GM19468 (cell line): ENCODE measurements at regions not wholly inside any gene's neighbourhood (a gene's known extent, or its start where the extent isn't known, plus 50 kb on each side); places are given as distances from the start of the nearest gene placed in this dataset.

Experiments used
- ATAC-seq: cut with Tn5 transposase; IDR thresholded peaks from one replicate; pipeline ENCODE4 v1.9.1; 2021; ENCODE audit warnings: mild to moderate bottlenecking, moderate library complexity, moderate number of reproducible peaks; ENCODE audit not compliant: unreplicated experiment; ENCODE audit errors: extremely low read depth

- ATAC-seq, result no peak
These were observed 330.7 kb upstream of the NCAM1 start for GRCh38 chr11:112630496-112630895.

GRCh38 chr11:112631333-112631732, 329.9 kb upstream of the NCAM1 start:
- no peak for ATAC-seq

- no peak for ATAC-seq
These were observed 328.2 kb upstream of the NCAM1 start for GRCh38 chr11:112632866-112633505.

- ATAC-seq, result no peak
These were observed 326.7 kb upstream of the NCAM1 start for GRCh38 chr11:112634551-112634950.

GRCh38 chr11:112634995-112635737, 326.1 kb upstream of the NCAM1 start:
- no peak for ATAC-seq

GRCh38 chr11:112637076-112637475, 324.1 kb upstream of the NCAM1 start:
- ATAC-seq, result no peak

- no peak for ATAC-seq
These were observed 323.3 kb upstream of the NCAM1 start for GRCh38 chr11:112637876-112638275.

- ATAC-seq, result no peak
These were observed 321.8 kb upstream of the NCAM1 start for GRCh38 chr11:112639469-112639868.

GRCh38 chr11:112643416-112643815, 317.8 kb upstream of the NCAM1 start:
- no peak for ATAC-seq

GRCh38 chr11:112644410-112645131, 316.6 kb upstream of the NCAM1 start:
- peak; percentile 50 for ATAC-seq

- ATAC-seq, result no peak
These were observed 311.4 kb upstream of the NCAM1 start for GRCh38 chr11:112649856-112650255.

GRCh38 chr11:112650527-112650926, 310.7 kb upstream of the NCAM1 start:
- ATAC-seq, result no peak

GRCh38 chr11:112651386-112651785, 309.8 kb upstream of the NCAM1 start:
- no peak for ATAC-seq

GRCh38 chr11:112652786-112653390, 308.3 kb upstream of the NCAM1 start:
- ATAC-seq, result no peak

GRCh38 chr11:112655371-112655770, 305.8 kb upstream of the NCAM1 start:
- ATAC-seq, result no peak

GRCh38 chr11:112656772-112657428, 304.3 kb upstream of the NCAM1 start:
- ATAC-seq, result no peak

GRCh38 chr11:112658431-112658878, 302.8 kb upstream of the NCAM1 start:
- ATAC-seq, result no peak

GRCh38 chr11:112661146-112661545, 300.1 kb upstream of the NCAM1 start:
- ATAC-seq, result no peak

- ATAC-seq, result no peak
These were observed 299.6 kb upstream of the NCAM1 start for GRCh38 chr11:112661571-112661970.

GRCh38 chr11:112662554-112662953, 298.7 kb upstream of the NCAM1 start:
- ATAC-seq, result no peak
